ENCODE measurements at regions not wholly inside any gene's neighbourhood (a gene's known extent, or its start where the extent isn't known, plus 50 kb on each side); places are given as distances from the start of the nearest gene placed in this dataset.

- H3K27me3 ChIP-seq, result peaks cover 0 to 72% of the 10 kb centered on the region in 2 donors
- ATAC-seq, result no peak
- no peak overlapping the region for H3K27ac ChIP-seq
- no peak for TF ChIP-seq CTCF (IDR thresholded peaks at IDR 0.05)
- H3K4me1 ChIP-seq, result no peaks in the 10 kb centered on the region
- intact Hi-C loops (cut with DNase I), result no loop called here
- DNase-seq, result no peak
- no peak overlapping the region for H3K4me3 ChIP-seq
- no peaks in the 10 kb centered on the region for H3K9me3 ChIP-seq
- no peaks in the 10 kb centered on the region for H3K36me3 ChIP-seq
Observed at GRCh38 chr17:74054249-74054648, 149.2 kb upstream of the RPL38 start.

- no peaks in the 10 kb centered on the region for H3K36me3 ChIP-seq
- H3K4me1 ChIP-seq, result no peaks in the 10 kb centered on the region
- no peaks in the 10 kb centered on the region for H3K9me3 ChIP-seq
- DNase-seq (no peak), ATAC-seq (no peak)
- intact Hi-C loops (cut with DNase I), result no loop called here
- H3K27ac ChIP-seq, result no peak overlapping the region
- H3K4me3 ChIP-seq, result no peak overlapping the region
- TF ChIP-seq CTCF (IDR thresholded peaks at IDR 0.05), result no peak
- H3K27me3 ChIP-seq, result peaks cover 0 to 58% of the 10 kb centered on the region in 2 donors
Observed at GRCh38 chr17:74055508-74056160, 147.8 kb upstream of the RPL38 start.

- Histone ChIP-seq H3K9me3 (no peaks in the 10 kb centered on the region), H3K27ac (no peak overlapping the region), H3K36me3 (no peaks in the 10 kb centered on the region), H3K27me3 (peaks cover 0 to 41% of the 10 kb centered on the region in 2 donors), H3K4me3 (no peak overlapping the region), H3K4me1 (no peaks in the 10 kb centered on the region)
- DNase-seq (no peak), ATAC-seq (no peak)
- TF ChIP-seq CTCF (IDR thresholded peaks at IDR 0.05), result no peak
- intact Hi-C loops (cut with DNase I), result no loop called here
Observed at GRCh38 chr17:74059479-74060240, 143.8 kb upstream of the RPL38 start.

- no peak for DNase-seq
- no peaks in the 10 kb centered on the region for H3K36me3 ChIP-seq
Observed at GRCh38 chr17:74061758-74062157, 141.7 kb upstream of the RPL38 start.

More at GRCh38 chr17:74061758-74062157, 141.7 kb upstream of the RPL38 start:
- intact Hi-C loops (cut with DNase I), result no loop called here
- Histone ChIP-seq H3K27me3 (peaks cover 0 to 43% of the 10 kb centered on the region in 2 donors), H3K4me1 (no peaks in the 10 kb centered on the region), H3K9me3 (no peaks in the 10 kb centered on the region), H3K4me3 (no peak overlapping the region), H3K27ac (no peak overlapping the region)
- no peak for TF ChIP-seq CTCF (IDR thresholded peaks at IDR 0.05)
- no peak for ATAC-seq

Measured in left lung (tissue), 4 donors.